Esophagus squamous epithelium (tissue), 5 donors: ENCODE measurements at regions not wholly inside any gene's neighbourhood (a gene's known extent, or its start where the extent isn't known, plus 50 kb on each side); places are given as distances from the start of the nearest gene placed in this dataset.

ENCODE experiments used
- DNase-seq: peaks from one replicate; lab custom pipeline; 2025; lab: John Stamatoyannopoulos, UW
- H3K27ac ChIP-seq, 4 donors: fragments of 200-600 bp; sonication (generic); one replicate each; pipeline ENCODE4 v1.5.1; 2016 to 2019; ENCODE audit warnings: mild to moderate bottlenecking in 1 of 4
- H3K27me3 ChIP-seq, 4 donors: fragments of 200-600 bp; sonication (generic); 1 replicate in 3 of 4; 2 replicates in 1 of 4; pipeline versions ENCODE4 v1.5.1 to v1.6.0; 2017 to 2021; ENCODE audit warnings: antibody characterized with exemption in 1 of 4
- H3K36me3 ChIP-seq, 3 donors: fragments of 200-600 bp; sonication (generic); one replicate each; pipeline ENCODE4 v1.5.1; 2016 to 2019
- H3K4me1 ChIP-seq, 3 donors: fragments of 200-600 bp; sonication (generic); one replicate each; pipeline ENCODE4 v1.5.1; 2017 to 2019
- H3K4me3 ChIP-seq, 4 donors: fragments of 200-600 bp; sonication (generic); 1 replicate in 3 of 4; 2 replicates in 1 of 4; pipeline ENCODE4 v1.5.1; 2016 to 2019; ENCODE audit warnings: mild to moderate bottlenecking in 2 of 4, moderate library complexity in 1 of 4
- H3K9me3 ChIP-seq, 3 donors: fragments of 200-600 bp; sonication (generic); one replicate each; pipeline ENCODE4 v1.5.1; 2016 to 2019
- POLR2A ChIP-seq, 4 donors: fragments of 450-650 bp; IDR thresholded peaks; one replicate each; pipeline ENCODE4 v1.6.1; 2017; ENCODE audit warnings: antibody characterized with exemption in 4 of 4, mild to moderate bottlenecking in 4 of 4, moderate library complexity in 3 of 4
- WGBS, 2 donors: methylation state at CpG; one replicate each; pipeline ENCODE4 v1.1.5; 2018; 5-methylcytosine and 5-hydroxymethylcytosine counted together
- intact Hi-C: fragments of 100-400 bp; cut with DNase I; formaldehyde crosslinking; loops from one replicate; pipeline ENCODE4 v1.15.0; 2022
- TF ChIP-seq, protein P1 (sequence below), 6 experiments: fragments of 450-650 bp in 4 of 6; fragments of 200-600 bp in 2 of 6; sonication (generic) in 2 of 6; IDR thresholded peaks; one replicate each; pipeline ENCODE4 v1.5.1; 2016 to 2019; ENCODE audit warnings: antibody characterized with exemption in 6 of 6, mild to moderate bottlenecking in 4 of 6, moderate library complexity in 4 of 6
- donor health status: DM: yes; HTN: yes; CAD: no.

DNA sequence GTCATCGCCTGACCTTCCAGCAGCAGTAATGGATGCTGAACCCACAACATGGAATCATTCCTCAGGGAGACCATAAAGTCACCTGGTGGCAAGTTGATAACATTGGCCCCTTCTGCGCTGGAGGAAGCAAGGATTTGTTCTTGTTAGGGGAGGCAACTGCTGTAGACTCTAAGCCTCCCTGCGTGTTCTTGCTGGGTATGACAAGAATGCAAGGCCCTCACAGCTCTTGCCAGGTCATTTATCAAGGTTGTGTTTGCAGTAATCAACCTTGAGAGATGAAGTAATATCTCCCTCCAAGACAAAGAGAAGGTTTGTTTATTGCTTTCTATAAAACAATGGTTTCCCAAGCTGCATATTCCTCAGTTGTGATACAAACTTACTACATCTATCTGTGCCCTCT is 80.9 kb downstream of the PERP start:
- Histone ChIP-seq H3K4me1 (peaks cover 10 to 40% (median 14%) of the 10 kb centered on the region in 3 donors), H3K27ac (peak overlapping the region in 1 of 4 donors; percentile 92), H3K9me3 (no peaks in the 10 kb centered on the region), H3K4me3 (no peak overlapping the region), H3K36me3 (no peaks in the 10 kb centered on the region), H3K27me3 (no peaks in the 10 kb centered on the region)
- intact Hi-C loops, result no loop called here
- no peak for TF ChIP-seq POLR2A (IDR thresholded peaks at IDR 0.05)
- TF ChIP-seq, protein P1, sequence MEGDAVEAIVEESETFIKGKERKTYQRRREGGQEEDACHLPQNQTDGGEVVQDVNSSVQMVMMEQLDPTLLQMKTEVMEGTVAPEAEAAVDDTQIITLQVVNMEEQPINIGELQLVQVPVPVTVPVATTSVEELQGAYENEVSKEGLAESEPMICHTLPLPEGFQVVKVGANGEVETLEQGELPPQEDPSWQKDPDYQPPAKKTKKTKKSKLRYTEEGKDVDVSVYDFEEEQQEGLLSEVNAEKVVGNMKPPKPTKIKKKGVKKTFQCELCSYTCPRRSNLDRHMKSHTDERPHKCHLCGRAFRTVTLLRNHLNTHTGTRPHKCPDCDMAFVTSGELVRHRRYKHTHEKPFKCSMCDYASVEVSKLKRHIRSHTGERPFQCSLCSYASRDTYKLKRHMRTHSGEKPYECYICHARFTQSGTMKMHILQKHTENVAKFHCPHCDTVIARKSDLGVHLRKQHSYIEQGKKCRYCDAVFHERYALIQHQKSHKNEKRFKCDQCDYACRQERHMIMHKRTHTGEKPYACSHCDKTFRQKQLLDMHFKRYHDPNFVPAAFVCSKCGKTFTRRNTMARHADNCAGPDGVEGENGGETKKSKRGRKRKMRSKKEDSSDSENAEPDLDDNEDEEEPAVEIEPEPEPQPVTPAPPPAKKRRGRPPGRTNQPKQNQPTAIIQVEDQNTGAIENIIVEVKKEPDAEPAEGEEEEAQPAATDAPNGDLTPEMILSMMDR (IDR thresholded peaks at IDR 0.05), result no peak
- WGBS, 2 donors, result 63 to 71% methylated on average over 3 of the region's 3 CpGs
- DNase-seq, result no peak

DNA sequence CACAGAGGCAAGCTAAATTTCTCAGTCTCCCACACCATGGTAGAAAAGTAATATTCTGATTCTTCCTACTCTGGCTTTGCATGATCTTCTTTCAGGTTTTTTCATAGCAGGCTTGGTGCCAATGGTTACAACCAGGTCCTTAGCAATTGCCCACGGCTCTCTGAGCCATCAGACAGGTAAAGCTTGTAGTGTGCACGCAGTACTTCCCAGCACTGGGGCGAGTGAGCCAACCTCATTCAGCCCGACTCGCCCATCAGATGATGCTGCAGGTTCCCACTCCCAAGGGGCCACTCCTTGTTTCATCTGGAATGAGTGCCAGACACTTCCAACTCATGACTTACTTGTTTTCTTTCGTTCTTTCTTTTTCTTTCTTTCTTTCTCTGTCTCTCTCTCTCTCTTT is 78.3 kb downstream of the PERP start:
- intact Hi-C loops, result no loop called here

DNA sequence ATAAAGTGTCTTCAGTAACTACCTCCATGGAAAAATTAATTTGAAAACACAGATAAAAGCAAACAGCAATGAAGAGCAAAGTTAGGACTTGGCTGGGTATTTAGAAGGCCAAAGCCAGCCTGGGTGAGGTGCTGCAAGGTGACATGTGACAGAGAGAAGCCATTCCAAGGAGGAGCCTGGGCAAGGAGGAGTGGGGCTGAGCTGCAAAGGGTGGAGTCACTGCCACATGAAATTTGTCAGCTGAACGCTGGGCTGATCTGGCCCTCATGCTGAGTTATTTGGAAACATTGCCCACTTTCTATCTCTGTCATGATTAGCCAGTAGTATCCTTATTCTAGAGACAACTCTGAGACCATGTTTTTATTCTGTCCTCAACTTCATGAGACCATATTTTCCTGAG is 76.3 kb downstream of the PERP start:
- intact Hi-C loops, result loop anchor here (5.0 kb wide), 1 partner anchor 76 kb away; the partner anchor contains the start of gene PERP
- DNase-seq, result no peak
- peaks cover 17 to 84% (median 40%) of the 10 kb centered on the region in 3 donors for H3K4me1 ChIP-seq
- TF ChIP-seq POLR2A (IDR thresholded peaks at IDR 0.05), result no peak
- TF ChIP-seq, protein P1 (IDR thresholded peaks at IDR 0.05), result no peak
- H3K27ac ChIP-seq, result peak overlapping the region; percentile 86 to 92 (median 90)
- no peaks in the 10 kb centered on the region for H3K9me3 ChIP-seq
- no peak overlapping the region for H3K4me3 ChIP-seq
- no peaks in the 10 kb centered on the region for H3K27me3 ChIP-seq
- H3K36me3 ChIP-seq, result no peaks in the 10 kb centered on the region
- 8 to 18% methylated on average over 1 of the region's 1 CpG for WGBS, 2 donors

More for the DNA sequence above, 78.3 kb downstream of the PERP start:
- H3K36me3 ChIP-seq, result no peaks in the 10 kb centered on the region
- TF ChIP-seq, protein P1 (IDR thresholded peaks at IDR 0.05), result no peak
- TF ChIP-seq POLR2A (IDR thresholded peaks at IDR 0.05), result peak in 1 of 4 donors; percentile 46
- H3K4me3 ChIP-seq, result no peak overlapping the region
- no peaks in the 10 kb centered on the region for H3K9me3 ChIP-seq
- peaks cover 17 to 65% (median 28%) of the 10 kb centered on the region in 3 donors for H3K4me1 ChIP-seq
- H3K27me3 ChIP-seq, result no peaks in the 10 kb centered on the region
- no peak for DNase-seq
- WGBS, 2 donors, result 44 to 54% methylated on average over 6 of the region's 6 CpGs
- peak overlapping the region; percentile 76 to 92 (median 88) for H3K27ac ChIP-seq

DNA sequence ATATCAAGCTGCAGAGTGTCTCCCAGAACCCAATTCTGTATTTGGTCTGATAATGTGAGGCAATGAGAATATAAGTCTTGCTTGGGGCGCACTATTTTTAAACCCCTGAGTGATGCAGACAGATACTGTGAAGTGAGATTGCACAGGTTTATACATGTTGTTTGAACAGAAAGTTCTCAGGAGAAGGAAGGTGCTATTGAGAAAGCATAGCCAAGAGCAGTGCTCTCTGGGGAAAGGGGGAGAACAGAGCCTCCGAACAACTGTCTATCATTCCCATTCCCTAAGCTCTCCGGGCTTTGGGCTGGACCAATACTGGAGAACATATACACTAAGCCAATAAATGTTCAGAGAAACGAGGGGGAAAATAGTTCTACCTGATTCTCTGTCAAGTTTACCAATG is 75.8 kb downstream of the PERP start:
- no peaks in the 10 kb centered on the region for H3K9me3 ChIP-seq
- peak overlapping the region; percentile 86 to 92 (median 90) for H3K27ac ChIP-seq
- intact Hi-C loops, result loop anchor here (5.0 kb wide), 1 partner anchor 76 kb away; the partner anchor contains the start of gene PERP
- H3K4me3 ChIP-seq, result no peak overlapping the region
- no peaks in the 10 kb centered on the region for H3K27me3 ChIP-seq
- TF ChIP-seq POLR2A (IDR thresholded peaks at IDR 0.05), result no peak
- TF ChIP-seq, protein P1 (IDR thresholded peaks at IDR 0.05), result no peak
- 28 to 40% methylated on average over 4 of the region's 4 CpGs for WGBS, 2 donors
- H3K36me3 ChIP-seq, result no peaks in the 10 kb centered on the region
- H3K4me1 ChIP-seq, result peaks cover 17 to 87% (median 40%) of the 10 kb centered on the region in 3 donors
- no peak for DNase-seq

DNA sequence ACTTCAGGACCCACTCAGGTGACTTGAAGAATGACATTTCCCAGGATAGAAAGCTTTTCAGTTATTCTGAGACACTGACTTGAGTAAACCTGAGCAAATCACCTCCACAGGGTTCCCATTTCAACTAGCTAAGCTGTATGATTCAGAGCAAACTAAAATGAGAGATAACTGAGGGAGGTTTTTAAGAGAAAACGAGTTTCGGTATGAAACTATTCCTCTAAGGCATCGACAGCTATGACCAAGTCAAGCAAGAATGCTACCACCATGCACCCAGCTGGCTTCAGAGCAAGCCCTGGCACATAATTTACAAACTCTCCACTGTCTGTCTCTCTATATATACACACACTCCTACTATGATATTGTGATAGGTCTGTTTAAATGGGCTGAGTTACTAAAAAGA is 75.4 kb downstream of the PERP start:
- Histone ChIP-seq H3K36me3 (no peaks in the 10 kb centered on the region), H3K27ac (peak overlapping the region; percentile 86 to 92 (median 90)), H3K4me3 (no peak overlapping the region), H3K27me3 (no peaks in the 10 kb centered on the region), H3K9me3 (no peaks in the 10 kb centered on the region), H3K4me1 (peaks cover 17 to 91% (median 40%) of the 10 kb centered on the region in 3 donors)
- intact Hi-C loops, result loop anchor here (5.0 kb wide), 1 partner anchor 75 kb away; the partner anchor contains the start of gene PERP
- no peak for TF ChIP-seq POLR2A (IDR thresholded peaks at IDR 0.05)
- TF ChIP-seq, protein P1 (IDR thresholded peaks at IDR 0.05), result no peak
- no peak for DNase-seq
- WGBS, 2 donors, result 32 to 42% methylated on average over 3 of the region's 3 CpGs
